ENCODE measurements at regions not wholly inside any gene's neighbourhood (a gene's known extent, or its start where the extent isn't known, plus 50 kb on each side); places are given as distances from the start of the nearest gene placed in this dataset.
"Not testable (repeated sequence)": the region's sequence is repeated elsewhere in the genome, so short reads cannot be mapped to it uniquely, and the experiment has no call there.

- DNase-seq = peak in 3 of 56 donors; percentile 1 to 7 (median 2)
Observed at GRCh38 chr14:37985826-37986470, 221.8 kb upstream of the SSTR1 start.

- no peak for DNase-seq
Observed at GRCh38 chr14:37988472-37988871, 219.2 kb upstream of the SSTR1 start.

GRCh38 chr14:37991027-37991426, 216.7 kb upstream of the SSTR1 start:
- DNase-seq = no peak

GRCh38 chr14:37992499-37992898, 215.2 kb upstream of the SSTR1 start:
- peak in 4 of 56 donors; percentile 1 to 5 (median 3) for DNase-seq

- no peak for DNase-seq
Observed at GRCh38 chr14:37994846-37995372, 212.8 kb upstream of the SSTR1 start.

GRCh38 chr14:37997017-37997416, 210.7 kb upstream of the SSTR1 start:
- DNase-seq = no peak

GRCh38 chr14:38000340-38000739, 207.4 kb upstream of the SSTR1 start:
- DNase-seq = no peak

- no peak for DNase-seq
Observed at GRCh38 chr14:38001501-38001900, 206.2 kb upstream of the SSTR1 start.

GRCh38 chr14:38003746-38004609, 203.7 kb upstream of the SSTR1 start:
- DNase-seq = no peak

GRCh38 chr14:38004610-38004879, 203.2 kb upstream of the SSTR1 start:
- DNase-seq = no peak

GRCh38 chr14:38011156-38011555, 196.5 kb upstream of the SSTR1 start:
- not testable (repeated sequence) for DNase-seq

- no peak for DNase-seq
Observed at GRCh38 chr14:38012056-38012455, 195.6 kb upstream of the SSTR1 start.

GRCh38 chr14:38016497-38016896, 191.2 kb upstream of the SSTR1 start:
- DNase-seq = no peak

- no peak for DNase-seq
Observed at GRCh38 chr14:38021861-38022260, 185.8 kb upstream of the SSTR1 start.

GRCh38 chr14:38022775-38023174, 184.9 kb upstream of the SSTR1 start:
- DNase-seq = no peak

GRCh38 chr14:38038171-38038570, 169.5 kb upstream of the SSTR1 start:
- no peak for DNase-seq

- no peak for DNase-seq
Observed at GRCh38 chr14:38038986-38039385, 168.7 kb upstream of the SSTR1 start.

GRCh38 chr14:38039496-38039895, 168.2 kb upstream of the SSTR1 start:
- DNase-seq = no peak

GRCh38 chr14:38040411-38040810, 167.3 kb upstream of the SSTR1 start:
- no peak for DNase-seq

- DNase-seq = no peak
Observed at GRCh38 chr14:38042322-38042721, 165.4 kb upstream of the SSTR1 start.

GRCh38 chr14:38044710-38045109, 163.0 kb upstream of the SSTR1 start:
- DNase-seq = no peak

- DNase-seq = no peak
Observed at GRCh38 chr14:38045461-38045860, 162.2 kb upstream of the SSTR1 start.

- DNase-seq = no peak
Observed at GRCh38 chr14:38046160-38046559, 161.5 kb upstream of the SSTR1 start.

All from amygdala (tissue), 56 donors.